Effector memory CD4-positive, alpha-beta T cell (primary cell): ENCODE measurements at regions not wholly inside any gene's neighbourhood (a gene's known extent, or its start where the extent isn't known, plus 50 kb on each side); places are given as distances from the start of the nearest gene placed in this dataset.
"Not testable (repeated sequence)": the region's sequence is repeated elsewhere in the genome, so short reads cannot be mapped to it uniquely, and the experiment has no call there.

ENCODE experiments used
- DNase-seq, 3 donors: peaks; one replicate each; pipeline ENCODE4 v3.0.0-alpha.2; 2020
- H3K27ac ChIP-seq: 2 replicates; pipeline ENCODE4 v1.7.0; 2013; ENCODE audit warnings: mild to moderate bottlenecking, low read length, moderate library complexity; ENCODE audit not compliant: insufficient read depth, poor library complexity, severe bottlenecking
- H3K27me3 ChIP-seq: replicated peaks from 2 replicates; pipeline ENCODE4 v1.7.0; 2013; ENCODE audit warnings: mild to moderate bottlenecking, low read length; ENCODE audit not compliant: insufficient read depth, control insufficient read depth, poor library complexity, severe bottlenecking
- H3K36me3 ChIP-seq: 2 replicates; pipeline ENCODE4 v1.7.0; 2013; ENCODE audit warnings: mild to moderate bottlenecking, low read length, moderate library complexity; ENCODE audit not compliant: control insufficient read depth, insufficient read depth
- H3K4me1 ChIP-seq: 2 replicates; pipeline ENCODE4 v1.7.0; 2013; ENCODE audit warnings: low read length, mild to moderate bottlenecking; ENCODE audit not compliant: control insufficient read depth, insufficient read depth, poor library complexity, severe bottlenecking
- H3K4me3 ChIP-seq: 2 replicates; pipeline ENCODE4 v1.7.0; 2013; ENCODE audit warnings: low read length, low read depth, mild to moderate bottlenecking; ENCODE audit not compliant: insufficient read depth, poor library complexity, severe bottlenecking
- H3K9me3 ChIP-seq: 2 replicates; pipeline ENCODE4 v1.7.0; 2013; ENCODE audit warnings: mild to moderate bottlenecking, low read length, moderate library complexity; ENCODE audit not compliant: control insufficient read depth

- not testable (repeated sequence) for H3K36me3 ChIP-seq, DNase-seq, H3K27me3 ChIP-seq, H3K27ac ChIP-seq, H3K4me1 ChIP-seq, H3K9me3 ChIP-seq, H3K4me3 ChIP-seq
These were observed 552.9 kb downstream of the RPIA start for GRCh38 chr2:89244407-89244806.

GRCh38 chr2:89245478-89245877, 554.0 kb downstream of the RPIA start:
- not testable (repeated sequence) for H3K4me3 ChIP-seq, H3K27ac ChIP-seq, H3K27me3 ChIP-seq, H3K4me1 ChIP-seq, H3K9me3 ChIP-seq, DNase-seq, H3K36me3 ChIP-seq

GRCh38 chr2:89246027-89246426, 554.6 kb downstream of the RPIA start:
- H3K4me1 ChIP-seq, H3K4me3 ChIP-seq, H3K27ac ChIP-seq: not testable (repeated sequence)

GRCh38 chr2:89246620-89247019, 555.1 kb downstream of the RPIA start:
- H3K27me3 ChIP-seq, H3K9me3 ChIP-seq, H3K4me3 ChIP-seq, H3K4me1 ChIP-seq, DNase-seq, H3K27ac ChIP-seq, H3K36me3 ChIP-seq: not testable (repeated sequence)

More at GRCh38 chr2:89246027-89246426, 554.6 kb downstream of the RPIA start:
- H3K27me3 ChIP-seq, H3K9me3 ChIP-seq, DNase-seq, H3K36me3 ChIP-seq: not testable (repeated sequence)

GRCh38 chr2:89255013-89255412, 563.5 kb downstream of the RPIA start:
- H3K9me3 ChIP-seq, H3K4me3 ChIP-seq, H3K36me3 ChIP-seq, H3K27ac ChIP-seq, DNase-seq, H3K27me3 ChIP-seq, H3K4me1 ChIP-seq: not testable (repeated sequence)

- not testable (repeated sequence) for H3K27ac ChIP-seq, H3K27me3 ChIP-seq, DNase-seq, H3K4me1 ChIP-seq, H3K4me3 ChIP-seq, H3K9me3 ChIP-seq, H3K36me3 ChIP-seq
These were observed 582.0 kb downstream of the RPIA start for GRCh38 chr2:89273443-89273842.

GRCh38 chr2:89280536-89280935, 589.1 kb downstream of the RPIA start:
- not testable (repeated sequence) for H3K9me3 ChIP-seq, H3K4me1 ChIP-seq, H3K4me3 ChIP-seq, DNase-seq, H3K27ac ChIP-seq, H3K27me3 ChIP-seq, H3K36me3 ChIP-seq

GRCh38 chr2:89286448-89287080, 595.1 kb downstream of the RPIA start:
- not testable (repeated sequence) for DNase-seq, H3K27me3 ChIP-seq, H3K4me1 ChIP-seq, H3K9me3 ChIP-seq, H3K36me3 ChIP-seq, H3K27ac ChIP-seq, H3K4me3 ChIP-seq

- H3K9me3 ChIP-seq, H3K36me3 ChIP-seq, DNase-seq, H3K4me1 ChIP-seq, H3K27me3 ChIP-seq, H3K4me3 ChIP-seq, H3K27ac ChIP-seq: not testable (repeated sequence)
These were observed 595.6 kb downstream of the RPIA start for GRCh38 chr2:89287084-89287483.

- H3K27me3 ChIP-seq, H3K36me3 ChIP-seq, H3K27ac ChIP-seq, H3K9me3 ChIP-seq, DNase-seq, H3K4me1 ChIP-seq, H3K4me3 ChIP-seq: not testable (repeated sequence)
These were observed 600.3 kb downstream of the RPIA start for GRCh38 chr2:89291717-89292298.
